HEK293 (cell line): ENCODE measurements at regions not wholly inside any gene's neighbourhood (a gene's known extent, or its start where the extent isn't known, plus 50 kb on each side); places are given as distances from the start of the nearest gene placed in this dataset.

Source experiments
- CTCF ChIA-PET: fragments of 350-600 bp; formaldehyde crosslinking; extraction: SDS; loops from one replicate; lab custom pipeline; 2021; ENCODE audit warnings: antibody characterized with exemption; lab: Yijun Ruan, JAX
- POLR2A ChIA-PET: fragments of 300-600 bp; formaldehyde crosslinking; extraction: SDS; loops from one replicate; lab custom pipeline; 2020; ENCODE audit warnings: antibody characterized with exemption, inconsistent platforms; lab: Yijun Ruan, JAX
- H3K27ac ChIP-seq: fragments of 200-500 bp; sonication (Bioruptor generic); 2 replicates; pipeline ENCODE4 v1.5.1; 2014; ENCODE audit warnings: low read depth, low read length, control low read depth, inconsistent platforms; ENCODE audit errors: extremely low read depth
- H3K36me3 ChIP-seq, 2 experiments: fragments of 200-500 bp in 1 of 2; sonication (Bioruptor generic) in 1 of 2; 1 replicate in 1 of 2; 2 replicates in 1 of 2; pipeline ENCODE4 v1.5.1; 2014 to 2017; ENCODE audit warnings: inconsistent platforms in 2 of 2, low read length in 2 of 2; ENCODE audit not compliant: control insufficient read depth in 2 of 2, insufficient read depth in 1 of 2
- H3K4me1 ChIP-seq: fragments of 200-500 bp; sonication (Bioruptor generic); 2 replicates; pipeline ENCODE4 v1.5.1; 2014; ENCODE audit warnings: mild to moderate bottlenecking, low read length, inconsistent platforms; ENCODE audit not compliant: control insufficient read depth, insufficient read depth
- H3K4me3 ChIP-seq: 2 replicates; pipeline ENCODE4 v1.5.1; 2011; ENCODE audit warnings: low read depth, mild to moderate bottlenecking, control low read depth, low read length, moderate library complexity
- H3K9me3 ChIP-seq: fragments of 200-500 bp; sonication (Bioruptor generic); 2 replicates; pipeline ENCODE4 v1.5.1; 2014; ENCODE audit warnings: low read depth, low read length, inconsistent platforms; ENCODE audit not compliant: control insufficient read depth, insufficient read depth
- GLI2 ChIP-seq: fragments of 450-650 bp; formaldehyde crosslinking; IDR thresholded peaks from 2 replicates; pipeline ENCODE4; 2017; ENCODE audit warnings: missing biosample characterization, missing genetic modification characterization, low read depth, borderline replicate concordance
- GLIS2 ChIP-seq: fragments of 450-650 bp; formaldehyde crosslinking; IDR thresholded peaks from 2 replicates; pipeline ENCODE4 v1.5.1; 2016; ENCODE audit warnings: missing biosample characterization, missing genetic modification characterization
- INSM2 ChIP-seq: fragments of 450-650 bp; formaldehyde crosslinking; IDR thresholded peaks from 2 replicates; pipeline ENCODE4 v1.5.1; 2016; ENCODE audit warnings: missing biosample characterization, missing genetic modification characterization
- MYNN ChIP-seq: fragments of 450-650 bp; formaldehyde crosslinking; IDR thresholded peaks from 2 replicates; pipeline ENCODE4 v1.5.1; 2016; ENCODE audit warnings: missing biosample characterization, missing genetic modification characterization, borderline replicate concordance
- MZF1 ChIP-seq: fragments of 450-650 bp; formaldehyde crosslinking; IDR thresholded peaks from 2 replicates; pipeline ENCODE4 v1.5.1; 2017; ENCODE audit warnings: missing biosample characterization, missing genetic modification characterization, borderline replicate concordance
- SALL2 ChIP-seq: fragments of 450-650 bp; formaldehyde crosslinking; IDR thresholded peaks from 2 replicates; pipeline ENCODE4 v1.5.0; 2017; ENCODE audit warnings: missing biosample characterization, mild to moderate bottlenecking, missing genetic modification characterization, borderline replicate concordance
- SCRT2 ChIP-seq: fragments of 450-650 bp; formaldehyde crosslinking; IDR thresholded peaks from 2 replicates; pipeline ENCODE4 v1.5.1; 2016; ENCODE audit warnings: missing biosample characterization, missing genetic modification characterization
- YY1 ChIP-seq: fragments of 450-650 bp; formaldehyde crosslinking; IDR thresholded peaks from 2 replicates; pipeline ENCODE4 v1.5.1; 2018; ENCODE audit warnings: missing biosample characterization, missing genetic modification characterization
- ZBTB48 ChIP-seq: fragments of 450-650 bp; formaldehyde crosslinking; IDR thresholded peaks from 2 replicates; pipeline ENCODE4 v1.5.1; 2016; ENCODE audit warnings: missing biosample characterization, missing genetic modification characterization
- ZBTB6 ChIP-seq: fragments of 450-650 bp; formaldehyde crosslinking; IDR thresholded peaks from 2 replicates; pipeline ENCODE4 v1.5.1; 2017; ENCODE audit warnings: missing biosample characterization, missing genetic modification characterization
- ZFP69B ChIP-seq: fragments of 450-650 bp; formaldehyde crosslinking; IDR thresholded peaks from 2 replicates; pipeline ENCODE4 v1.5.1; 2016; ENCODE audit warnings: missing biosample characterization, missing genetic modification characterization
- ZIC2 ChIP-seq: fragments of 450-650 bp; formaldehyde crosslinking; IDR thresholded peaks from 2 replicates; pipeline ENCODE4 v1.5.1; 2016; ENCODE audit warnings: missing biosample characterization, missing genetic modification characterization
- ZNF138 ChIP-seq: fragments of 450-650 bp; formaldehyde crosslinking; IDR thresholded peaks from 2 replicates; pipeline ENCODE4 v1.5.1; 2016; ENCODE audit warnings: missing biosample characterization, missing genetic modification characterization, borderline replicate concordance
- ZNF175 ChIP-seq: fragments of 450-650 bp; formaldehyde crosslinking; IDR thresholded peaks from 2 replicates; pipeline ENCODE4 v1.5.1; 2016; ENCODE audit warnings: missing biosample characterization, missing genetic modification characterization
- ZNF19 ChIP-seq: fragments of 450-650 bp; formaldehyde crosslinking; IDR thresholded peaks from 2 replicates; pipeline ENCODE4; 2016; ENCODE audit warnings: missing biosample characterization, missing genetic modification characterization, low read depth
- ZNF26 ChIP-seq: fragments of 450-650 bp; formaldehyde crosslinking; IDR thresholded peaks from 2 replicates; pipeline ENCODE4 v1.5.1; 2016; ENCODE audit warnings: missing biosample characterization, missing genetic modification characterization
- ZNF266 ChIP-seq: fragments of 450-650 bp; formaldehyde crosslinking; IDR thresholded peaks from 2 replicates; pipeline ENCODE4 v1.5.1; 2016; ENCODE audit warnings: missing biosample characterization, missing genetic modification characterization, low read depth
- ZNF391 ChIP-seq: fragments of 450-650 bp; formaldehyde crosslinking; IDR thresholded peaks from 2 replicates; pipeline ENCODE4 v1.5.1; 2016; ENCODE audit warnings: low read depth, missing biosample characterization, missing genetic modification characterization, borderline replicate concordance
- ZNF426 ChIP-seq: fragments of 450-650 bp; formaldehyde crosslinking; IDR thresholded peaks from 2 replicates; pipeline ENCODE4 v1.5.1; 2017; ENCODE audit warnings: missing biosample characterization, missing genetic modification characterization, mild to moderate bottlenecking, inconsistent platforms, moderate library complexity
- ZNF510 ChIP-seq: fragments of 450-650 bp; formaldehyde crosslinking; IDR thresholded peaks from 2 replicates; pipeline ENCODE4 v1.5.1; 2018; ENCODE audit warnings: mild to moderate bottlenecking, missing genetic modification characterization, missing biosample characterization; ENCODE audit not compliant: insufficient replicate concordance
- ZNF530 ChIP-seq: fragments of 450-650 bp; formaldehyde crosslinking; IDR thresholded peaks from 2 replicates; pipeline ENCODE4 v1.5.1; 2016; ENCODE audit warnings: low read depth, missing biosample characterization, missing genetic modification characterization
- ZNF571 ChIP-seq: fragments of 450-650 bp; formaldehyde crosslinking; IDR thresholded peaks from 2 replicates; pipeline ENCODE4 v1.5.0; 2017; ENCODE audit warnings: missing biosample characterization, missing genetic modification characterization
- ZNF621 ChIP-seq: fragments of 450-650 bp; formaldehyde crosslinking; IDR thresholded peaks from 2 replicates; pipeline ENCODE4 v1.5.1; 2017; ENCODE audit warnings: missing biosample characterization, missing genetic modification characterization
- ZNF677 ChIP-seq: fragments of 450-650 bp; IDR thresholded peaks from 2 replicates; pipeline ENCODE4 v1.5.0; 2018; ENCODE audit warnings: missing biosample characterization, mild to moderate bottlenecking, missing genetic modification characterization, moderate library complexity
- ZNF747 ChIP-seq: fragments of 450-650 bp; formaldehyde crosslinking; IDR thresholded peaks from 2 replicates; pipeline ENCODE4 v1.5.1; 2016; ENCODE audit warnings: missing biosample characterization, missing genetic modification characterization
- ZSCAN23 ChIP-seq: fragments of 450-650 bp; formaldehyde crosslinking; IDR thresholded peaks from 2 replicates; pipeline ENCODE4 v1.5.1; 2016; ENCODE audit warnings: missing biosample characterization, missing genetic modification characterization

GRCh38 chr2:133666621-133667020, 98.4 kb upstream of the NCKAP5 start:
- POLR2A ChIA-PET = no interaction called here
- no peak overlapping the region for H3K4me3 ChIP-seq
- peaks cover 6% of the 10 kb centered on the region for H3K4me1 ChIP-seq
- no peaks in the 10 kb centered on the region for H3K36me3 ChIP-seq
- CTCF ChIA-PET = no interaction called here
- H3K9me3 ChIP-seq = no peaks in the 10 kb centered on the region
- TF ChIP-seq SALL2 (tag by site-specific recombination) (no peak), ZNF19 (tag by site-specific recombination) (no peak), INSM2 (no peak), ZNF571 (tag by site-specific recombination) (no peak), ZSCAN23 (tag by site-specific recombination) (no peak), ZNF510 (no peak), ZNF426 (tag by site-specific recombination) (no peak), MZF1 (tag by site-specific recombination) (no peak), ZNF530 (tag by site-specific recombination) (no peak), ZBTB48 (tag by site-specific recombination) (no peak)
- H3K27ac ChIP-seq = no peak overlapping the region

GRCh38 chr2:133667085-133667484, 98.8 kb upstream of the NCKAP5 start:
- Histone ChIP-seq H3K9me3 (no peaks in the 10 kb centered on the region), H3K4me3 (no peak overlapping the region), H3K36me3 (no peaks in the 10 kb centered on the region), H3K27ac (no peak overlapping the region), H3K4me1 (peaks cover 2% of the 10 kb centered on the region)
- ChIA-PET POLR2A (no interaction called here), CTCF (no interaction called here)
- TF ChIP-seq ZNF138 (tag by site-specific recombination) (no peak), GLI2 (no peak), ZNF747 (tag by site-specific recombination) (no peak), ZFP69B (no peak), ZIC2 (tag by site-specific recombination) (no peak), MYNN (tag by site-specific recombination) (no peak), ZNF677 (tag by site-specific recombination) (no peak), ZNF175 (tag by site-specific recombination) (no peak), ZNF266 (tag by site-specific recombination) (no peak), ZNF26 (tag by site-specific recombination) (no peak), YY1 (tag by site-specific recombination) (no peak), GLIS2 (tag by site-specific recombination) (no peak), ZNF621 (tag by site-specific recombination) (no peak), ZNF571 (tag by site-specific recombination) (no peak), ZNF391 (tag by site-specific recombination) (no peak), ZBTB6 (tag by site-specific recombination) (no peak), SCRT2 (no peak)
